Neuronal stem cell (in vitro differentiated cells): ENCODE measurements at regions not wholly inside any gene's neighbourhood (a gene's known extent, or its start where the extent isn't known, plus 50 kb on each side); places are given as distances from the start of the nearest gene placed in this dataset.
"Not testable (repeated sequence)": the region's sequence is repeated elsewhere in the genome, so short reads cannot be mapped to it uniquely, and the experiment has no call there.

Experiments used
- DNase-seq: peaks from one replicate; pipeline ENCODE4 v3.0.0-alpha.2; 2013; ENCODE audit warnings: low spot score
- H2AFZ ChIP-seq: one replicate; pipeline ENCODE4 v1.6.1; 2013; ENCODE audit warnings: mild to moderate bottlenecking, low read length, inconsistent platforms
- H2AK5ac ChIP-seq: 2 replicates; pipeline ENCODE4 v1.6.1; 2013; ENCODE audit warnings: low read depth, mild to moderate bottlenecking, inconsistent platforms, low read length, moderate library complexity, mixed read lengths
- H2BK120ac ChIP-seq: 2 replicates; pipeline ENCODE4 v1.6.1; 2013; ENCODE audit warnings: low read depth, mild to moderate bottlenecking, inconsistent platforms, low read length, moderate library complexity, mixed read lengths
- H2BK12ac ChIP-seq: one replicate; pipeline ENCODE4 v1.6.1; 2013; ENCODE audit warnings: low read length, inconsistent platforms
- H2BK15ac ChIP-seq: 2 replicates; pipeline ENCODE4 v1.6.1; 2013; ENCODE audit warnings: mild to moderate bottlenecking, low read length, inconsistent platforms, mixed read lengths
- H2BK5ac ChIP-seq: one replicate; pipeline ENCODE4 v1.6.1; 2013; ENCODE audit warnings: inconsistent platforms, mild to moderate bottlenecking, low read length, moderate library complexity
- H3K14ac ChIP-seq: one replicate; pipeline ENCODE4 v1.6.1; 2013; ENCODE audit warnings: low read length, inconsistent platforms
- H3K18ac ChIP-seq: 2 replicates; pipeline ENCODE4 v1.6.1; 2013; ENCODE audit warnings: low read length, inconsistent platforms
- H3K23ac ChIP-seq: 2 replicates; pipeline ENCODE4 v1.6.1; 2013; ENCODE audit warnings: low read depth, mild to moderate bottlenecking, mixed read lengths, low read length, inconsistent platforms; ENCODE audit not compliant: poor library complexity
- H3K27ac ChIP-seq: replicated peaks from 3 replicates; pipeline ENCODE4 v1.5.1; 2013; ENCODE audit warnings: low read length, inconsistent platforms
- H3K27me3 ChIP-seq, 3 experiments: 2 replicates each; pipeline ENCODE4 v1.6.1; 2013; ENCODE audit warnings: low read length in 3 of 3, mild to moderate bottlenecking in 2 of 3, inconsistent platforms in 1 of 3, low read depth in 1 of 3, mixed read lengths in 1 of 3, moderate library complexity in 1 of 3; ENCODE audit not compliant: control insufficient read depth in 3 of 3, insufficient read depth in 3 of 3
- H3K36me3 ChIP-seq, 2 donors: replicated peaks in 1 of 2; 2 replicates each; pipeline ENCODE4 v1.6.1; 2013; ENCODE audit warnings: low read length in 2 of 2; ENCODE audit not compliant: control insufficient read depth in 2 of 2, insufficient read depth in 2 of 2
- H3K4ac ChIP-seq: 2 replicates; pipeline ENCODE4 v1.6.1; 2013; ENCODE audit warnings: inconsistent platforms, mild to moderate bottlenecking, low read length, moderate library complexity
- H3K4me1 ChIP-seq, 2 donors: 1 replicate in 1 of 2; 2 replicates in 1 of 2; pipeline ENCODE4 v1.6.1; 2013; ENCODE audit warnings: low read length in 2 of 2, low read depth in 1 of 2; ENCODE audit not compliant: control insufficient read depth in 2 of 2, insufficient read depth in 1 of 2
- H3K4me2 ChIP-seq: one replicate; pipeline ENCODE4 v1.6.1; 2013; ENCODE audit warnings: mild to moderate bottlenecking, low read length, inconsistent platforms; ENCODE audit not compliant: insufficient read depth, poor library complexity, severe bottlenecking
- H3K4me3 ChIP-seq, 2 donors: 2 replicates each; pipeline ENCODE4 v1.5.1; 2013; ENCODE audit warnings: low read length in 2 of 2, mild to moderate bottlenecking in 2 of 2, inconsistent platforms in 1 of 2, moderate library complexity in 1 of 2
- H3K79me1 ChIP-seq: one replicate; pipeline ENCODE4 v1.6.1; 2013; ENCODE audit warnings: low read depth, mild to moderate bottlenecking, inconsistent platforms, low read length, moderate library complexity
- H3K9ac ChIP-seq: one replicate; pipeline ENCODE4 v1.6.1; 2013; ENCODE audit warnings: mild to moderate bottlenecking, low read depth, low read length, inconsistent platforms; ENCODE audit not compliant: poor library complexity
- H3K9me3 ChIP-seq, 2 donors: replicated peaks in 1 of 2; 2 replicates each; pipeline versions ENCODE3 to v1.6.1; 2013; ENCODE audit warnings: low read length in 2 of 2, mild to moderate bottlenecking in 2 of 2, inconsistent platforms in 1 of 2, low read depth in 1 of 2, mixed read lengths in 1 of 2, moderate library complexity in 1 of 2; ENCODE audit not compliant: control insufficient read depth in 2 of 2, insufficient read depth in 1 of 2
- H4K8ac ChIP-seq: one replicate; pipeline ENCODE4 v1.6.1; 2013; ENCODE audit warnings: low read depth, mild to moderate bottlenecking, inconsistent platforms, low read length, moderate library complexity
- H4K91ac ChIP-seq: one replicate; pipeline ENCODE4 v1.6.1; 2013; ENCODE audit warnings: low read length, low read depth, mild to moderate bottlenecking, inconsistent platforms; ENCODE audit not compliant: poor library complexity
- WGBS, 2 donors: extraction: QIAGEN DNeasy Blood & Tissue Kit; methylation state at CpG; one replicate each; pipeline ENCODE4 v1.1.7; 2013; ENCODE audit warnings: missing lambda C conversion rate in 2 of 2, mixed read lengths in 1 of 2; ENCODE audit not compliant: insufficient read length in 2 of 2, insufficient replicate concordance in 1 of 2; ENCODE audit errors: extremely low coverage in 2 of 2; 5-methylcytosine and 5-hydroxymethylcytosine counted together

DNA sequence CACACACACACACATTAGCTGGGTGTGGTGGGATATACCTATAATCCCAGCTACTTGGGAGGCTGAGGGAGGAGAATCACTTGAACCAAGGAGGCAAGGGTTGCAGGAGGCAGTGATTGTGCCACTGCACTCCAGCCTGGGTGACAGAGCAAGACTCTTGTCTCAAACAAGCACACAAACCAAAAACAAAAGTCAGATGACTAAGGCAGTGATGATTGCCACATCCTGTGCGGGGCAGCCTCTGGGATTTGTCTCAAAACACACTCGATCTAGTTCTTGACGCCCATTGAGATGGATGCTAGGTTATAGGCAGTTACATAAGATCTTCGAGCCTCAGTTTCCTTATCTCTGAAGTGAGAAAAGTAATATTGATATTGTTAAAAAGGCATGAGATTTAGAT is 57.8 kb upstream of the NBPF8 start:
- no CpG with 5 or more reads among the region's 4 CpGs for WGBS, 2 donors
- not testable (repeated sequence) for H3K14ac ChIP-seq, H3K23ac ChIP-seq, H3K9ac ChIP-seq, H2AK5ac ChIP-seq, H3K9me3 ChIP-seq, H3K4ac ChIP-seq, H2BK15ac ChIP-seq, H3K18ac ChIP-seq, DNase-seq, H2BK12ac ChIP-seq, H3K4me1 ChIP-seq, H3K4me2 ChIP-seq, H3K36me3 ChIP-seq, H4K91ac ChIP-seq, H2BK120ac ChIP-seq, H3K4me3 ChIP-seq, H4K8ac ChIP-seq, H3K79me1 ChIP-seq, H3K27me3 ChIP-seq, H2BK5ac ChIP-seq, H3K27ac ChIP-seq, H2AFZ ChIP-seq

DNA sequence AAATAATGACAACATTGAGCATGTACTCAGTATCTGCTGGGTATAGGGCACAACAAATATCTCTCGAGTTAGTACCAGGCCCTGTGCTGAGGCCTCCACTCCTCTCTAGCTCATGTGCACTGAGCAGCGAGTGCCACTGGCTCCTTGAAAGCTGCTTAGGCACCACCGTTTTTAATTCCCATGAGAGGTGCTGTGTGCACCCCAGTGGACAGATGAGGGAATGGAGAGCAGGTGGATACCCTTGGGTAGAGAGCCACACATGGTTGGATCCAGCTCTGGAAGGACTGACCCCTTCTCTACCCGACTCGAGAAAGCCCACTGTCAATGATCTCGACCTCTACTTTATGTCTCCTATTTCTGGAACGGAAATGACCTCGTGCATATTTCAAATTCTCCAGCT is 58.7 kb upstream of the NBPF8 start:
- not testable (repeated sequence) for H3K23ac ChIP-seq, H4K8ac ChIP-seq, H3K4me1 ChIP-seq, H3K4me3 ChIP-seq, H2BK12ac ChIP-seq, H2BK5ac ChIP-seq, H3K36me3 ChIP-seq, H2BK120ac ChIP-seq, DNase-seq, H3K9ac ChIP-seq, H3K27me3 ChIP-seq, H3K9me3 ChIP-seq, H3K18ac ChIP-seq, H3K4me2 ChIP-seq, H3K14ac ChIP-seq, H3K4ac ChIP-seq, H4K91ac ChIP-seq, H3K79me1 ChIP-seq, H2BK15ac ChIP-seq, H2AK5ac ChIP-seq, H3K27ac ChIP-seq, H2AFZ ChIP-seq
- WGBS, 2 donors: no CpG with 5 or more reads among the region's 8 CpGs

DNA sequence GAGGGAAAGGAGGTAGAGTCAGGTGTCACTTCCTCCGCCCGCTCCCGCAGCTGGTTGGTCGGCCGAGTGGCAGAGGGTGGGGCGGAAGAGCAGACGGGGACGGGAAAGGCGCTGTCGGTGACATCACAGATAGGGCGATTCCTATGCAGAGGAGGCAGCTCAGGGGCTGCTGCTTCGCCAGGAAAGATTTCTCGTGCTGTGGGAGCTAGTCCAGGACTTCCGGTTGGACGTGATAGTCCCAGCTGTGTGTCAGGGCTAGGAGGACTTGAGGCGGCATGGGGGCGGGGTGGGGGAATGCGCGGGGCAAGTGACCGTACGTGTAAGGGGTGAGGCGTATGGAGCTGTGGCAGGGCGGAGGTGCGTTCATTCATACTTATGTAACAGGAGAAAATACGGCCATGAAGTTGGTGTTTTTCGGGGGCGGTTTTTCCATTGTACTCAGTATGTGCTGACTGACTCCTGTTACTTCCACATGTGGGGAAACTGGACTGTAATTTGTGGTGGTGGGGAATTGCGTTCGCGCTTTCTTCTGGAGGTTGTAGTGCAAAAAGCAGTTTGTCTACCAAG is 60.1 kb upstream of the NBPF8 start:
- H3K9ac ChIP-seq, H2BK15ac ChIP-seq, H3K23ac ChIP-seq, H4K91ac ChIP-seq, H3K9me3 ChIP-seq, H4K8ac ChIP-seq, H3K18ac ChIP-seq, H2BK12ac ChIP-seq, H2BK5ac ChIP-seq, H2AK5ac ChIP-seq, H3K4me1 ChIP-seq, H3K27me3 ChIP-seq, H2BK120ac ChIP-seq, H3K79me1 ChIP-seq, H3K4me2 ChIP-seq, H3K36me3 ChIP-seq, H3K4ac ChIP-seq, H3K14ac ChIP-seq: not testable (repeated sequence)
- peak overlapping the region; percentile 43 for H3K27ac ChIP-seq
- H2AFZ ChIP-seq: peak overlapping the region; percentile 74
- no CpG with 5 or more reads among the region's 30 CpGs for WGBS, 2 donors
- peak; percentile 26 for DNase-seq
- peak overlapping the region in 1 of 2 donors; percentile 30 for H3K4me3 ChIP-seq

DNA sequence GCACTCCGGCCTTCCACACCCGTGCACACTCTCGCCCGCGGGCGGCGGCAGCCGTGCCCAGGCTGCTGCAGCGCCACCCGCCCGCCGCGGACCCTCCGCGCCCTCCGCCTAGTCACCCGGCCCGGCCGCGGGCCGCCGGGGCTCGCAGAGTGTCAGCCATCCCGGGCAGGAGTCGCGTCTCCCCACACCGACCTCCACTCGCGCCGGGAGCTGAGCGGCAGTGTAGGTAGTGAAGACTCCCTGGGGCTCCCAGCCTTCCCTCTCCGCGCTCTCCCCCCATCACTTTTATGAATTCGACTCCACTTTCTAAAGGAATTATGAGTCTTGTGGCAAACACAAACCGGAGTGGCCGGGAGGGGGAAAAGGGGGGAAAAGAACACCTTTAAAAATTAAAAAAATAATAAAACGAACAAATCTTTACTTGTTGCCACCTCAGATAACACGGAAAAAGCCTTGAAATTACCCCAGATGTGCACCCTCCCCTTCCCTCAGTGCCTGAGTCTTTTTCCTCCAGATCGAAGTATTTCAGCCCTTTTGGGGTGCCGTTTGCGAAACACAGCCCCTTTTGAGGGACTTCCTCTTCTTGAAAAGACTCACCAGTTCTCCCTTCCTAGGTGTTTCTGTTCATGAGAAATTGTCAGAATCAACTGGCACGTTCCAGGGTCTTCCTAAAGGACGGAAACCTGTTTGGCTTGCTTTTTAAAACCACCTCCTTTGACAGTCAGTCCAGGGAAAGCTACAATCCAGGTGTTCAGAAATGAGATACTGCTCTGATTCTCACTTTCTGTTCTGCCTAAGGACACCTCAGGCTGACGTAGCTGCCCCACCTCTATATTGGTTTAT is 72.4 kb upstream of the NBPF8 start:
- H3K18ac ChIP-seq, H3K9ac ChIP-seq, DNase-seq, H3K4me3 ChIP-seq, H3K27ac ChIP-seq, H2AK5ac ChIP-seq, H4K91ac ChIP-seq, H2BK12ac ChIP-seq, H4K8ac ChIP-seq, H3K4me1 ChIP-seq, H3K23ac ChIP-seq, H3K79me1 ChIP-seq, H2BK5ac ChIP-seq, H3K4me2 ChIP-seq, H3K36me3 ChIP-seq, H2BK120ac ChIP-seq, H3K4ac ChIP-seq, H3K14ac ChIP-seq, H2AFZ ChIP-seq, H2BK15ac ChIP-seq, H3K27me3 ChIP-seq, H3K9me3 ChIP-seq: not testable (repeated sequence)
- no CpG with 5 or more reads among the region's 44 CpGs for WGBS, 2 donors
